IMR-90 (cell line): ENCODE measurements at regions not wholly inside any gene's neighbourhood (a gene's known extent, or its start where the extent isn't known, plus 50 kb on each side); places are given as distances from the start of the nearest gene placed in this dataset.

Source experiments
- ATAC-seq: fragments of 200-7000 bp; cut with Tn5 transposase; 2 replicates; pipeline ENCODE4 v1.9.1; 2020; ENCODE audit warnings: low read depth, mild to moderate bottlenecking, moderate library complexity
- BruUV-seq: library from RNA; stranded (reverse); fragments of 400-500 nt; replicated peaks from 2 replicates; lab custom pipeline; 2021; lab: Mats Ljungman, UMichigan
- CTCF ChIA-PET: fragments of 300-600 bp; formaldehyde crosslinking; extraction: SDS; loops from one replicate; lab custom pipeline; 2021; ENCODE audit warnings: antibody characterized with exemption; lab: Yijun Ruan, JAX
- POLR2A ChIA-PET: fragments of 300-600 bp; sonication (Branson Sonifier 250); formaldehyde crosslinking; loops from one replicate; lab custom pipeline; 2022; ENCODE audit warnings: antibody characterized with exemption; ENCODE audit not compliant: unreplicated experiment; lab: Charles Lee
- DNase-seq: peaks from one replicate; pipeline ENCODE4 v3.0.0; 2013
- H2AFZ ChIP-seq: replicated peaks from 2 replicates; pipeline ENCODE3; 2013; ENCODE audit warnings: low read length, mild to moderate bottlenecking; ENCODE audit not compliant: poor library complexity
- H2AK5ac ChIP-seq: 2 replicates; pipeline ENCODE4 v1.6.1; 2013; ENCODE audit warnings: low read depth, low read length, inconsistent platforms
- H2AK9ac ChIP-seq: replicated peaks from 2 replicates; pipeline ENCODE3; 2013; ENCODE audit warnings: mild to moderate bottlenecking, low read depth, low read length, moderate library complexity; ENCODE audit not compliant: poor library complexity
- H2BK120ac ChIP-seq: 2 replicates; pipeline ENCODE4 v1.6.1; 2013; ENCODE audit warnings: low read depth, low read length, inconsistent platforms
- H2BK15ac ChIP-seq: 3 replicates; pipeline ENCODE4 v1.6.1; 2013; ENCODE audit warnings: low read depth, low read length, inconsistent platforms
- H2BK20ac ChIP-seq: 2 replicates; pipeline ENCODE4 v1.6.1; 2013; ENCODE audit warnings: low read depth, mild to moderate bottlenecking, inconsistent platforms, low read length, moderate library complexity
- H2BK5ac ChIP-seq: 2 replicates; pipeline ENCODE4 v1.6.1; 2013; ENCODE audit warnings: mild to moderate bottlenecking, low read depth, low read length, inconsistent platforms; ENCODE audit not compliant: poor library complexity, severe bottlenecking
- H3K14ac ChIP-seq: replicated peaks from 2 replicates; pipeline ENCODE4 v1.6.1; 2013; ENCODE audit warnings: low read depth, low read length, inconsistent platforms
- H3K18ac ChIP-seq: 2 replicates; pipeline ENCODE4 v1.6.1; 2013; ENCODE audit warnings: low read depth, low read length, control low read depth
- H3K23ac ChIP-seq: 2 replicates; pipeline ENCODE4 v1.6.1; 2013; ENCODE audit warnings: low read depth, low read length, inconsistent platforms
- H3K27ac ChIP-seq: 2 replicates; pipeline ENCODE4 v1.5.1; 2013; ENCODE audit warnings: mild to moderate bottlenecking, control low read depth, low read length; ENCODE audit not compliant: insufficient read depth
- H3K27me3 ChIP-seq: 2 replicates; pipeline ENCODE4 v1.6.1; 2013; ENCODE audit warnings: low read length; ENCODE audit not compliant: control insufficient read depth, insufficient read depth
- H3K36me3 ChIP-seq: 2 replicates; pipeline ENCODE4 v1.6.1; 2013; ENCODE audit warnings: low read length, mixed read lengths; ENCODE audit not compliant: control insufficient read depth, insufficient read depth
- H3K4ac ChIP-seq: 2 replicates; pipeline ENCODE4 v1.6.1; 2013; ENCODE audit warnings: low read depth, low read length, inconsistent platforms
- H3K4me1 ChIP-seq: 2 replicates; pipeline ENCODE4 v1.6.1; 2013; ENCODE audit warnings: low read length, mixed read lengths; ENCODE audit not compliant: control insufficient read depth, insufficient read depth
- H3K4me2 ChIP-seq: 2 replicates; pipeline ENCODE4 v1.6.1; 2013; ENCODE audit warnings: low read depth, mild to moderate bottlenecking, control low read depth, low read length, moderate library complexity
- H3K4me3 ChIP-seq: 2 replicates; pipeline ENCODE4 v1.5.1; 2013; ENCODE audit warnings: low read depth, mild to moderate bottlenecking, control low read depth, low read length, moderate library complexity; ENCODE audit not compliant: insufficient read depth
- H3K56ac ChIP-seq: 2 replicates; pipeline ENCODE4 v1.6.1; 2013; ENCODE audit warnings: low read length, inconsistent platforms; ENCODE audit not compliant: insufficient read depth; ENCODE audit errors: extremely low read depth
- H3K79me1 ChIP-seq, 2 experiments: 2 replicates each; pipeline ENCODE4 v1.6.1; 2013; ENCODE audit warnings: low read length in 2 of 2, inconsistent platforms in 1 of 2, low read depth in 1 of 2
- H3K9ac ChIP-seq: 2 replicates; pipeline ENCODE4 v1.6.1; 2013; ENCODE audit warnings: low read depth, low read length, control low read depth
- H3K9me1 ChIP-seq: 2 replicates; pipeline ENCODE4 v1.6.1; 2013; ENCODE audit warnings: low read length, inconsistent platforms; ENCODE audit not compliant: insufficient read depth
- H3K9me3 ChIP-seq: 2 replicates; pipeline ENCODE4 v1.6.1; 2013; ENCODE audit warnings: low read length; ENCODE audit not compliant: control insufficient read depth, insufficient read depth
- H4K20me1 ChIP-seq: 2 replicates; pipeline ENCODE4 v1.6.1; 2013; ENCODE audit warnings: low read length, inconsistent platforms; ENCODE audit not compliant: insufficient read depth
- H4K5ac ChIP-seq: 2 replicates; pipeline ENCODE4 v1.6.1; 2013; ENCODE audit warnings: mild to moderate bottlenecking, low read depth, low read length, control low read depth
- H4K8ac ChIP-seq, 2 experiments: 2 replicates each; pipeline ENCODE4 v1.6.1; 2013; ENCODE audit warnings: low read depth in 2 of 2, low read length in 2 of 2, control low read depth in 1 of 2, inconsistent platforms in 1 of 2
- H4K91ac ChIP-seq: 2 replicates; pipeline ENCODE4 v1.6.1; 2013; ENCODE audit warnings: low read depth, low read length, inconsistent platforms; ENCODE audit not compliant: insufficient read depth
- BHLHE40 ChIP-seq: fragments of 150-350 bp; IDR thresholded peaks from 2 replicates; pipeline ENCODE4 v1.6.1; 2016; ENCODE audit warnings: mild to moderate bottlenecking, low read depth, low read length
- CEBPB ChIP-seq: IDR thresholded peaks from 2 replicates; pipeline ENCODE4 v1.6.1; 2012; ENCODE audit warnings: low read depth, low read length, improper control_type of control experiment
- CHD1 ChIP-seq: IDR thresholded peaks from 2 replicates; pipeline ENCODE4 v1.6.1; 2012; ENCODE audit warnings: low read depth, low read length, improper control_type of control experiment
- CTCF ChIP-seq: conservative IDR thresholded peaks from 2 replicates; pipeline ENCODE4 v1.5.1; 2012; ENCODE audit warnings: mild to moderate bottlenecking, low read depth, low read length, improper control_type of control experiment
- ELK1 ChIP-seq: fragments of 150-350 bp; IDR thresholded peaks from 2 replicates; pipeline ENCODE4 v1.6.1; 2016; ENCODE audit warnings: low read depth, mild to moderate bottlenecking, low read length, moderate library complexity, borderline replicate concordance
- FOS ChIP-seq: fragments of 150-350 bp; IDR thresholded peaks from 2 replicates; pipeline ENCODE4 v1.6.1; 2016; ENCODE audit warnings: low read depth, low read length
- MAFK ChIP-seq: IDR thresholded peaks from 2 replicates; pipeline ENCODE4 v1.6.1; 2012; ENCODE audit warnings: low read depth, low read length, improper control_type of control experiment
- MAZ ChIP-seq: IDR thresholded peaks from 2 replicates; pipeline ENCODE4 v1.6.1; 2012; ENCODE audit warnings: low read depth, mild to moderate bottlenecking, low read length, improper control_type of control experiment, moderate library complexity, borderline replicate concordance
- MXI1 ChIP-seq: IDR thresholded peaks from 2 replicates; pipeline ENCODE4 v1.6.1; 2012; ENCODE audit warnings: low read depth, mild to moderate bottlenecking, low read length, moderate library complexity, borderline replicate concordance
- NFE2L2 ChIP-seq: fragments of 150-350 bp; IDR thresholded peaks from 2 replicates; pipeline ENCODE4 v1.6.1; 2016; ENCODE audit warnings: low read depth, mild to moderate bottlenecking, low read length
- POLR2A ChIP-seq: IDR thresholded peaks from 2 replicates; pipeline ENCODE4 v1.6.1; 2012; ENCODE audit warnings: mild to moderate bottlenecking, low read depth, low read length
- RAD21 ChIP-seq: IDR thresholded peaks from 2 replicates; pipeline ENCODE4 v1.6.1; 2012; ENCODE audit warnings: low read length, improper control_type of control experiment
- RCOR1 ChIP-seq: IDR thresholded peaks from 2 replicates; pipeline ENCODE4 v1.6.1; 2012; ENCODE audit warnings: mild to moderate bottlenecking, low read length, improper control_type of control experiment; ENCODE audit not compliant: insufficient replicate concordance
- RFX5 ChIP-seq: IDR thresholded peaks from 2 replicates; pipeline ENCODE4 v1.8.0; 2012; ENCODE audit warnings: low read depth, mild to moderate bottlenecking, low read length, moderate library complexity
- SMC3 ChIP-seq: fragments of 150-350 bp; IDR thresholded peaks from 2 replicates; pipeline ENCODE4 v1.6.1; 2016; ENCODE audit warnings: low read depth, mild to moderate bottlenecking, antibody characterized with exemption, low read length, moderate library complexity
- USF2 ChIP-seq: fragments of 150-350 bp; IDR thresholded peaks from 2 replicates; pipeline ENCODE4 v1.6.1; 2017; ENCODE audit warnings: mild to moderate bottlenecking, antibody characterized with exemption, low read length, low read depth
- WGBS, 2 experiments: methylation state at CpG; one replicate each; pipeline versions ENCODE4 v1.1.5 to v1.1.7; 2013; ENCODE audit warnings: missing lambda C conversion rate in 2 of 2; ENCODE audit not compliant: insufficient read length in 1 of 2; ENCODE audit errors: extremely low coverage in 2 of 2; 5-methylcytosine and 5-hydroxymethylcytosine counted together
- dilution Hi-C: fragments of 300-500 bp; cut with HindIII; formaldehyde crosslinking; loops from one replicate; pipeline ENCODE4 v1.14.3; 2018; ENCODE audit warnings: low sequenced_read_pairs; ENCODE audit not compliant: unreplicated experiment
- in situ Hi-C: fragments of 300-500 bp; cut with MboI; formaldehyde crosslinking; loops from 3 replicates; pipeline ENCODE4 v1.14.3; 2019; ENCODE audit warnings: low sequenced_read_pairs, inconsistent platforms, mixed read lengths
- intact Hi-C: fragments of 100-400 bp; cut with micrococcal nuclease; formaldehyde crosslinking; loops from 2 replicates; pipeline ENCODE4 v1.10.0; 2022

GRCh38 chr2:146365041-146365440, 1479.8 kb upstream of the ACVR2A start:
- H4K5ac ChIP-seq, result no peak overlapping the region
- H3K56ac ChIP-seq, result no peak overlapping the region
- H2BK5ac ChIP-seq, result no peak overlapping the region
- POLR2A ChIA-PET, result no interaction called here
- no peak overlapping the region for H3K14ac ChIP-seq
- no peak overlapping the region for H2BK120ac ChIP-seq
- no peaks in the 10 kb centered on the region for H3K79me1 ChIP-seq
- H3K9me1 ChIP-seq, result no peaks in the 10 kb centered on the region
- in situ Hi-C loops (no loop called here), dilution Hi-C loops (no loop called here), intact Hi-C loops (no loop called here)
- no peak overlapping the region for H2BK15ac ChIP-seq
- WGBS, 2 experiments, result no CpG with 5 or more reads among the region's 1 CpG
- no peak overlapping the region for H2AK9ac ChIP-seq
- no peak overlapping the region for H2AK5ac ChIP-seq
- no peak overlapping the region for H3K27ac ChIP-seq
- no peak overlapping the region for H3K4me3 ChIP-seq
- H3K9me3 ChIP-seq, result no peaks in the 10 kb centered on the region
- no peak overlapping the region for H4K91ac ChIP-seq
- no peaks in the 10 kb centered on the region for H3K27me3 ChIP-seq
- H3K4ac ChIP-seq, result no peak overlapping the region
- H3K23ac ChIP-seq, result no peak overlapping the region
- H4K20me1 ChIP-seq, result no peaks in the 10 kb centered on the region
- H2BK20ac ChIP-seq, result no peak overlapping the region
- BruUV-seq, result no TSS peak
- DNase-seq (no peak), ATAC-seq (no peak)
- H3K9ac ChIP-seq, result no peak overlapping the region
- H3K4me1 ChIP-seq, result no peaks in the 10 kb centered on the region
- H3K18ac ChIP-seq, result no peak overlapping the region
- H3K4me2 ChIP-seq, result no peak overlapping the region
- H3K36me3 ChIP-seq, result no peaks in the 10 kb centered on the region
- no peak overlapping the region for H4K8ac ChIP-seq
- H2AFZ ChIP-seq, result no peak overlapping the region
- TF ChIP-seq MAFK, result no peak
- TF ChIP-seq CHD1, result no peak
- no peak for TF ChIP-seq RFX5
- no peak for TF ChIP-seq NFE2L2
- TF ChIP-seq MXI1, result no peak
- TF ChIP-seq RCOR1, result no peak
- TF ChIP-seq FOS, result no peak
- TF ChIP-seq USF2, result no peak
- TF ChIP-seq SMC3, result no peak
- no peak for TF ChIP-seq CTCF
- no peak for TF ChIP-seq RAD21
- TF ChIP-seq POLR2A, result no peak
- no peak for TF ChIP-seq MAZ
- no peak for TF ChIP-seq BHLHE40
- no peak for TF ChIP-seq CEBPB
- TF ChIP-seq ELK1, result no peak
- CTCF ChIA-PET, result no interaction called here
